ENCODE measurements at regions not wholly inside any gene's neighbourhood (a gene's known extent, or its start where the extent isn't known, plus 50 kb on each side); places are given as distances from the start of the nearest gene placed in this dataset.
"Not testable (repeated sequence)": the region's sequence is repeated elsewhere in the genome, so short reads cannot be mapped to it uniquely, and the experiment has no call there.

- no peak for DNase-seq (ENCODE audit: low spot score)
These were observed 50.2 kb upstream of the DACT2 start for GRCh38 chr6:168369786-168370185.

GRCh38 chr6:168370310-168370991 is 50.9 kb upstream of the DACT2 start:
- DNase-seq (ENCODE audit: low spot score) = peak; percentile 29

GRCh38 chr6:168371185-168371584 is 51.6 kb upstream of the DACT2 start:
- DNase-seq (ENCODE audit: low spot score) = no peak

GRCh38 chr6:168371618-168371980 is 52.0 kb upstream of the DACT2 start:
- no peak for DNase-seq (ENCODE audit: low spot score)

GRCh38 chr6:168371981-168372711 is 52.6 kb upstream of the DACT2 start:
- DNase-seq (ENCODE audit: low spot score) = no peak

GRCh38 chr6:168372889-168373288 is 53.3 kb upstream of the DACT2 start:
- DNase-seq (ENCODE audit: low spot score) = no peak

GRCh38 chr6:168373389-168373788 is 53.8 kb upstream of the DACT2 start:
- no peak for DNase-seq (ENCODE audit: low spot score)

- no peak for DNase-seq (ENCODE audit: low spot score)
These were observed 54.5 kb upstream of the DACT2 start for GRCh38 chr6:168374051-168374502.

- DNase-seq (ENCODE audit: low spot score) = no peak
These were observed 55.0 kb upstream of the DACT2 start for GRCh38 chr6:168374541-168375071.

- DNase-seq (ENCODE audit: low spot score) = no peak
These were observed 56.5 kb upstream of the DACT2 start for GRCh38 chr6:168376120-168376519.

GRCh38 chr6:168376811-168377483 is 57.4 kb upstream of the DACT2 start:
- DNase-seq (ENCODE audit: low spot score) = no peak

GRCh38 chr6:168377484-168377855 is 57.9 kb upstream of the DACT2 start:
- DNase-seq (ENCODE audit: low spot score) = no peak

GRCh38 chr6:168377856-168378832 is 58.6 kb upstream of the DACT2 start:
- no peak for DNase-seq (ENCODE audit: low spot score)

GRCh38 chr6:168379579-168379978 is 60.0 kb upstream of the DACT2 start:
- not testable (repeated sequence) for DNase-seq (ENCODE audit: low spot score)

GRCh38 chr6:168380166-168380955 is 60.6 kb upstream of the SMOC2 start:
- DNase-seq (ENCODE audit: low spot score) = not testable (repeated sequence)

GRCh38 chr6:168380956-168381605 is 59.9 kb upstream of the SMOC2 start:
- no peak for DNase-seq (ENCODE audit: low spot score)

- no peak for DNase-seq (ENCODE audit: low spot score)
These were observed 59.1 kb upstream of the SMOC2 start for GRCh38 chr6:168381726-168382458.

GRCh38 chr6:168383062-168383854 is 57.7 kb upstream of the SMOC2 start:
- DNase-seq (ENCODE audit: low spot score) = no peak
